Aorta (tissue), 5 donors: ENCODE measurements at regions not wholly inside any gene's neighbourhood (a gene's known extent, or its start where the extent isn't known, plus 50 kb on each side); places are given as distances from the start of the nearest gene placed in this dataset.
"Not testable (repeated sequence)": the region's sequence is repeated elsewhere in the genome, so short reads cannot be mapped to it uniquely, and the experiment has no call there.

Experiments
- ATAC-seq: fragments of 200-7000 bp; cut with Tn5 transposase; one replicate; pipeline ENCODE4 v1.9.1; 2022; ENCODE audit warnings: moderate library complexity; ENCODE audit not compliant: low FRiP score
- DNase-seq, 2 donors: peaks; one replicate each; pipeline ENCODE4 v3.0.0-alpha.2; 2020
- H3K27ac ChIP-seq, 2 donors: one replicate each; pipeline ENCODE4 v1.5.1; 2013; ENCODE audit warnings: low read length in 2 of 2, mild to moderate bottlenecking in 2 of 2, moderate library complexity in 2 of 2, control low read depth in 1 of 2, inconsistent platforms in 1 of 2, low read depth in 1 of 2
- H3K27me3 ChIP-seq, 2 donors: one replicate each; pipeline ENCODE4 v1.6.1; 2013; ENCODE audit warnings: control low read depth in 1 of 2, low read length in 1 of 2, mild to moderate bottlenecking in 1 of 2, moderate library complexity in 1 of 2; ENCODE audit not compliant: insufficient read depth in 2 of 2, control insufficient read depth in 1 of 2
- H3K36me3 ChIP-seq, 2 donors: one replicate each; pipeline ENCODE4 v1.6.1; 2013; ENCODE audit warnings: control low read depth in 1 of 2, low read length in 1 of 2, mild to moderate bottlenecking in 1 of 2; ENCODE audit not compliant: insufficient read depth in 2 of 2, control insufficient read depth in 1 of 2
- H3K4me1 ChIP-seq, 2 donors: one replicate each; pipeline ENCODE4 v1.6.1; 2013; ENCODE audit warnings: low read length in 2 of 2, control low read depth in 1 of 2, mild to moderate bottlenecking in 1 of 2, moderate library complexity in 1 of 2; ENCODE audit not compliant: insufficient read depth in 2 of 2, control insufficient read depth in 1 of 2
- H3K4me3 ChIP-seq, 2 donors: one replicate each; pipeline ENCODE4 v1.5.1; 2013; ENCODE audit warnings: low read length in 2 of 2, control low read depth in 1 of 2, mild to moderate bottlenecking in 1 of 2
- H3K9me3 ChIP-seq: one replicate; pipeline ENCODE4 v1.6.1; 2013; ENCODE audit warnings: mild to moderate bottlenecking, low read length; ENCODE audit not compliant: control insufficient read depth
- WGBS, 2 donors: extraction: QIAGEN DNeasy Blood & Tissue Kit; methylation state at CpG; one replicate each; pipeline ENCODE4 v1.1.7; 2013; 5-methylcytosine and 5-hydroxymethylcytosine counted together
- intact Hi-C, 2 donors: fragments of 100-400 bp; cut with DNase I; formaldehyde crosslinking; loops; one replicate each; pipeline versions ENCODE4 v1.14.2 to v1.15.0; 2022
- donor health status: healthy with polysubstance abuse.
- donor health status: Bipolar disorder and iron deficiency.
- donor health status: DM: no; HTN: no; CAD: no.
- donor health status: DM: no; HTN: no; CAD: no.
- donor health status: DM: yes; HTN: yes; CAD: no.

DNA sequence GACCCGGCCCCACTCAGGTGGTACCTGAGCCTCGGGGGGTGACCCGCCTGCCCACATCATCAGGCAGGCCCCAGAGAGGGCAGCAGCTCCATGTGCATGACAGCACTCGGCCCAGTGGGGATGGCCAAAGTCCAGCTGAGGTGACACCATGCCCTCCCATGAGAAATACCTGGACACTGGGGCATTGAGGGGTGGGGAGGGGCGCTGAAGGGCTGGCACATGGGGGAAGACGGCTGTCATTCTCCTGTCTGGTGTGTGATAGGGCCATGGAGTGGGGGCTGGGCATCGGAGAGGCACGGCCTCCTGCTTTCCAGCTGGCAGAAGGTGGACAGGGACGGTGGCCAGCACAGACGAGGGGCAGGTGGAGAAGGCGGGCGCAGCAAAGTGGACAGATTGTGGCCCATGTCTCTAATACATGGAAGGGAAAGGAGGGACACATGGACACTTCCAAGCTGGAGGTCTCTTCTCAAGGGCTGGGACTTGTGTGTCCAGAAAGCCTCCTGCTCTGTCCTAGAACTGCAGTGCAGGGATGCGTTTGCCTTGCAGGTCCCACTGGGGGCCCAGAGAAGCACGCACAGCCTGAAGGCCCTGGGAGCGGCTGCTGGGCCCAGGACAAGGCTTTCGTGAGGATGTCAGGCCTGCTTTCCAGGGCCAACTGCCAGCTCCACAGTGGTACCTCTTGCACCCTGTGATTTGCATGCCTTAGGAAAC is 302.2 kb downstream of the NDUFA10 start:
- H3K9me3 ChIP-seq: no peaks in the 10 kb centered on the region
- DNase-seq (peak; percentile 38 to 61), ATAC-seq (no peak)
- H3K4me1 ChIP-seq: no peaks in the 10 kb centered on the region
- intact Hi-C loops: no loop called here
- H3K4me3 ChIP-seq: no peak overlapping the region
- no peak overlapping the region for H3K27ac ChIP-seq
- H3K27me3 ChIP-seq: no peaks in the 10 kb centered on the region
- H3K36me3 ChIP-seq: no peaks in the 10 kb centered on the region
- 90 to 93% methylated on average over 16 of the region's 16 CpGs for WGBS, 2 donors

DNA sequence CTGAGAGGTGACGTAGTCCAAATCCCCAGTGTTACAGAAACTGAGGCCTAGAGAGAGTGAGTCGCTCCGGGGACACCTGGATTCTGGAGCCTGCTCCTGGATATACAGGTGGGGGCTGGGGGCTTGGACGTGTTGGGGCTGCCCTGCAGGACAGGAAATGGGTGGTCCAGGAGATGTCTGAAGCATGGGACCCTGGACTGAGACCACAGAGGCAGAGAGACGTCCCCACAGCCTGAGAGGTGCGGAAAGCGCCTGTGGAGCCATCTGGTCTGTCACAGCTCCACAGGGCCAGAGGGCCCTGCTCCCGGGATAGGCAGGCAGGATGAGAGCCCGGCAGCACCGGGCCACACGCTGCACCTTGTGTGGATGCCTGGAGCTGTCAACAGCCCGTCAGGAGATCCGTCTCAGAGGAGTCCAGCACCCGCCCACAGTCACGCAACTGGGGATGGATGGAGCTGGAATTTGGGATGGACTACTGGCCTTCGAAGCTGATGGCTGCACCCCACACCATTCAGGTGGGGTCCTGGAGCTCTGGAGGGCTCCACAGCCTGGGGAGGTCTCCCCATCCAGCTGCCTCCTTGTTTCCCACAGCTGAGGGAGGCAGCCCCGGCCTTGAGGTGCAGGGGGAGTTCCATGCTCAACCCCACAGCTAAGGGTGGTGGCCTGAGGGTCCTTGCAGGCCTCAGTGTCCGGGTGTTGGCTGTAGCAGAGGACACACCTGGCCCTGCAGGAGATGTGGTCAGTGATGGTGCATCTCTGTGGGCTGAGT is 303.0 kb downstream of the NDUFA10 start:
- intact Hi-C loops: no loop called here
- no peak overlapping the region for H3K4me3 ChIP-seq
- no peaks in the 10 kb centered on the region for H3K27me3 ChIP-seq
- H3K27ac ChIP-seq: no peak overlapping the region
- 92 to 95% methylated on average over 18 of the region's 18 CpGs for WGBS, 2 donors
- no peaks in the 10 kb centered on the region for H3K36me3 ChIP-seq
- ATAC-seq: no peak
- H3K4me1 ChIP-seq: no peaks in the 10 kb centered on the region
- peak; percentile 23 to 55 for DNase-seq
- no peaks in the 10 kb centered on the region for H3K9me3 ChIP-seq

- no peaks in the 10 kb centered on the region for H3K27me3 ChIP-seq
- H3K4me3 ChIP-seq: no peak overlapping the region
- ATAC-seq (no peak), DNase-seq (peak; percentile 35 to 45)
- no peaks in the 10 kb centered on the region for H3K4me1 ChIP-seq
- no peaks in the 10 kb centered on the region for H3K36me3 ChIP-seq
- WGBS, 2 donors: 88 to 95% methylated on average over 11 of the region's 11 CpGs
- H3K9me3 ChIP-seq: no peaks in the 10 kb centered on the region
- intact Hi-C loops: no loop called here
- H3K27ac ChIP-seq: no peak overlapping the region
These were observed 303.6 kb downstream of the NDUFA10 start for GRCh38 chr2:239721531-239721930.

DNA sequence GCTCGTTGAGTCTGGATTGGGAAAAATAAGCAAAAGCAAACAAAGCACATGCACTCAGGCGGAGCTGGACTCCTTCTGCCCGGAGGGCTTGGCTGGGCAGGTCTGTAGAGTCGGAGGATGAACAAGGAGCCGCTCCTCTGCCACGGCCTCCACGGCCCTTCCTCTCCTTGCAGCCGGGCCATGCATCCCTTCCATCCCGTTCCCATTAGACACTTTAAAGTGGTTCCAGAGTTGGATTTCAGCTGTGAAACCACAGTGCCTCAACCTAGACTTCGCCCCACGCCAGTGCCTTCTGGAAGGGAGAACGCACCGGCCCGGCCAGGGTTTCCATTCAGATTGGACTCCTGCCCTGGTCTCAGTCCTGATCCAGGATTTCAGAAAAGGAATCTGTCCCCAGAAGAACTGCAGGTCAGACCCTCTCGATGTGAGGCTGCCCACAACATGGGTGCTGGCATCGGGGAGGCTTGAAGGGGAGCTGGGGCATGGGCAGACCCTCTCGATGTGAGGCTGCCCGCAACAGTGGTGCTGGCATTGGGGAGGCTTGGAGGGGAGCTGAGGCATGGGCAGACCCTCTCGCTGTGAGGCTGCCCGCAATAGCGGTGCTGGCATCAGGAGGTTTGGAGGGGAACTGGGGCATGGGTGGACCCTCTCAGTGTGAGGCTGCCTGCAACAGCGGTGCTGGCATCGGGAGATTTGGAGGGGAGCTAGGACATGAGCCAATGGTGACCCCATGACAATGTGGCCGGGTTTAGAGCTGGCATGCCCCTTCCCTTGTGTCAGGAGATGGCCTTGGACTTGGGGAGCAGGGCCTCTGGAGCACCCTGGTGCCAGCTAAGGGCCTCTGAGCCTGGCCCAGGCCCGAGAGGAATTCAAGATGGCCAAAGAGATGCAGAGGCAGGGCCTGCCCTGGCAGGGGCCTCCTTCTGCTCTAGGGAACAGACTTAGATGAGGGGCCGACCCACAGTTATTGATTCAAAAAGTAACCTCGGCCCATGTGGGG is 304.5 kb downstream of the NDUFA10 start:
- Histone ChIP-seq H3K27ac (no peak overlapping the region), H3K4me1 (no peaks in the 10 kb centered on the region), H3K27me3 (no peaks in the 10 kb centered on the region), H3K4me3 (no peak overlapping the region), H3K9me3 (no peaks in the 10 kb centered on the region), H3K36me3 (no peaks in the 10 kb centered on the region)
- intact Hi-C loops: no loop called here
- ATAC-seq (no peak), DNase-seq (peak; percentile 40 to 55)
- WGBS, 2 donors: 85 to 87% methylated on average over 24 to 27 of the region's 27 CpGs

GRCh38 chr2:239719791-239720360 is 305.3 kb downstream of the NDUFA10 start:
- H3K9me3 ChIP-seq: no peaks in the 10 kb centered on the region
- H3K36me3 ChIP-seq: no peaks in the 10 kb centered on the region
- 95 to 97% methylated on average over 8 to 9 of the region's 9 CpGs for WGBS, 2 donors
- DNase-seq (peak in 1 of 2 donors; percentile 40), ATAC-seq (no peak)
- H3K27me3 ChIP-seq: no peaks in the 10 kb centered on the region
- H3K4me1 ChIP-seq: no peaks in the 10 kb centered on the region
- no peak overlapping the region for H3K27ac ChIP-seq
- H3K4me3 ChIP-seq: no peak overlapping the region
- intact Hi-C loops: no loop called here

DNA sequence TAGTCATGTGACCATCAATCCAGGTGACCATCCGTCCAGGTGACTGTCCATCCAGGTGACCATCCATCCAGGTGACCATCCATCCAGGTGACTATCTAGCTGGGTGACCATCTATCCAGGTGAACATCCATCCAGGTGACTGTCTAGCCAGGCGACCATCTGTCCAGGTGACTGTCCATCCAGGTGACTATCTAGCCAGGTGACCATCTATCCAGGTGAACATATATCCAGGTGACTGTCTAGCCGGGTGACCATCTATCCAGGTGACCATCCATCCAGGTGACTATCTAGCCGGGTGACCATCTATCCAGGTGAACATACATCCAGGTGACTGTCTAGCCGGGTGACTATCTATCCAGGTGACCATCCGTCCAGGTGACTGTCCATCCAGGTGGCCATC is 306.2 kb downstream of the NDUFA10 start:
- H3K36me3 ChIP-seq, H3K4me3 ChIP-seq, H3K27me3 ChIP-seq, H3K27ac ChIP-seq, H3K9me3 ChIP-seq, intact Hi-C loops, ATAC-seq, H3K4me1 ChIP-seq: not testable (repeated sequence)
- 88% methylated on average over 6 of the region's 6 CpGs for WGBS, 2 donors
- DNase-seq: peak; percentile 19 to 24

DNA sequence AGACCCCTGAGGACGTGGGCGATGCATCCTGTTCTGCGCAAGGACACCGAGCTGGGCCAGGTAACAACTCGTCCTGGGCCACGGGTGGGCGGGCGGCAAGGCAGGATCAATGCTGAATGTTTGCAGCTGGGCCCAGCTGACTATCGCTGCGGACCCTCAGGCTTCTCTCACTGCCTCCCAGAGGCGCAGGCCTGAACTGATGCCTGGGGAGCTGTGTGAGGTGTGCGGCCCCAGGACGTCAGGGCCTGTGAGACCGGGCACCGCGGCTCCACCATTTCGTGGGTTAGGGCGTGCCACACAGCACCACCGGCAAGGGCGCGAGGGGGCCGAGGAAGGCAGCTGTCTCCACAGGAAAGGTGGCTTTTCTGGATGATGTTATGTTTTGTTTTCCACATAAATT is 307.4 kb downstream of the NDUFA10 start:
- intact Hi-C loops: no loop called here
- no peak overlapping the region for H3K27ac ChIP-seq
- H3K27me3 ChIP-seq: no peaks in the 10 kb centered on the region
- 96% methylated on average over 22 of the region's 22 CpGs for WGBS, 2 donors
- no peaks in the 10 kb centered on the region for H3K4me1 ChIP-seq
- no peak overlapping the region for H3K4me3 ChIP-seq
- peak; percentile 36 to 74 for DNase-seq
- H3K36me3 ChIP-seq: no peaks in the 10 kb centered on the region
- no peaks in the 10 kb centered on the region for H3K9me3 ChIP-seq
- no peak for ATAC-seq

GRCh38 chr2:239717319-239717675 is 307.8 kb downstream of the NDUFA10 start:
- no peak for ATAC-seq
- DNase-seq: peak; percentile 28 to 37
- H3K4me1 ChIP-seq: no peaks in the 10 kb centered on the region
- no peak overlapping the region for H3K27ac ChIP-seq
- intact Hi-C loops: no loop called here
- WGBS, 2 donors: 93 to 94% methylated on average over 3 of the region's 3 CpGs
- H3K4me3 ChIP-seq: no peak overlapping the region
- H3K27me3 ChIP-seq: no peaks in the 10 kb centered on the region
- H3K36me3 ChIP-seq: no peaks in the 10 kb centered on the region
- H3K9me3 ChIP-seq: no peaks in the 10 kb centered on the region
